AG09319 (cell line): ENCODE measurements at regions not wholly inside any gene's neighbourhood (a gene's known extent, or its start where the extent isn't known, plus 50 kb on each side); places are given as distances from the start of the nearest gene placed in this dataset.

Experiments used
- DNase-seq: peaks from one replicate; pipeline ENCODE4 v3.0.0-alpha.2; 2010; ENCODE audit warnings: low read depth; ENCODE audit errors: extremely low read depth
- TF ChIP-seq, protein P1 (sequence below): IDR thresholded peaks from 2 replicates; pipeline ENCODE4 v1.5.1; 2011; ENCODE audit warnings: low read depth, mild to moderate bottlenecking, inconsistent platforms, low read length, moderate library complexity

GRCh38 chr16:85185303-85186100 lies 73.2 kb upstream of the CIBAR2 start:
- DNase-seq, result no peak
- TF ChIP-seq, protein P1, sequence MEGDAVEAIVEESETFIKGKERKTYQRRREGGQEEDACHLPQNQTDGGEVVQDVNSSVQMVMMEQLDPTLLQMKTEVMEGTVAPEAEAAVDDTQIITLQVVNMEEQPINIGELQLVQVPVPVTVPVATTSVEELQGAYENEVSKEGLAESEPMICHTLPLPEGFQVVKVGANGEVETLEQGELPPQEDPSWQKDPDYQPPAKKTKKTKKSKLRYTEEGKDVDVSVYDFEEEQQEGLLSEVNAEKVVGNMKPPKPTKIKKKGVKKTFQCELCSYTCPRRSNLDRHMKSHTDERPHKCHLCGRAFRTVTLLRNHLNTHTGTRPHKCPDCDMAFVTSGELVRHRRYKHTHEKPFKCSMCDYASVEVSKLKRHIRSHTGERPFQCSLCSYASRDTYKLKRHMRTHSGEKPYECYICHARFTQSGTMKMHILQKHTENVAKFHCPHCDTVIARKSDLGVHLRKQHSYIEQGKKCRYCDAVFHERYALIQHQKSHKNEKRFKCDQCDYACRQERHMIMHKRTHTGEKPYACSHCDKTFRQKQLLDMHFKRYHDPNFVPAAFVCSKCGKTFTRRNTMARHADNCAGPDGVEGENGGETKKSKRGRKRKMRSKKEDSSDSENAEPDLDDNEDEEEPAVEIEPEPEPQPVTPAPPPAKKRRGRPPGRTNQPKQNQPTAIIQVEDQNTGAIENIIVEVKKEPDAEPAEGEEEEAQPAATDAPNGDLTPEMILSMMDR, result no peak

GRCh38 chr16:85187002-85187401 lies 74.7 kb upstream of the CIBAR2 start:
- no peak for DNase-seq
- TF ChIP-seq, protein P1, result no peak

- TF ChIP-seq, protein P1, result no peak
- no peak for DNase-seq
Measured at GRCh38 chr16:85187447-85187846, 75.2 kb upstream of the CIBAR2 start.

DNA sequence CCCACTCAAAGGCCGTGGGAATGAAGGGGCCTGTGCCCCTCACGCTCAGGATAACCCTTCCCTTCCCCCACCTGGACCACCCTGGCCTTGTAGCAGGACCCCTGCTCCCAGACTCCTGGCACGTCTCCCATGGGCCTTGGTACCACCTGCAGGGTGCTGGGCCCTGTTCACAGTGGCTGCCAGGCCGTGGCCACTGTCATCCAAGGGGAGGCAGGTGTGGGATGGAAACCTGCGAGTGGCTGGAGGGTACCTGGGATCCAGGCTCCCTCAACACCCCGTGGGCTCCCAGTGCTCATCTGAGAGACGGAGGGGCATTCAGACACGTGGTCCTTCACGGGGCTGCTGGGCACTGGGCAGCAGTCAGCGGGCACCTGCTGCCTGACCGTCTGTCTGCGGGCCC lies 75.6 kb upstream of the CIBAR2 start:
- TF ChIP-seq, protein P1, result no peak
- no peak for DNase-seq

GRCh38 chr16:85188822-85189672 lies 76.8 kb upstream of the CIBAR2 start:
- TF ChIP-seq, protein P1, result no peak
- no peak for DNase-seq

- DNase-seq, result no peak
Measured at GRCh38 chr16:85190572-85190971, 78.3 kb upstream of the CIBAR2 start.

More at GRCh38 chr16:85190572-85190971, 78.3 kb upstream of the CIBAR2 start:
- TF ChIP-seq, protein P1, result no peak
